ENCODE measurements at regions not wholly inside any gene's neighbourhood (a gene's known extent, or its start where the extent isn't known, plus 50 kb on each side); places are given as distances from the start of the nearest gene placed in this dataset.

- no peak for TF ChIP-seq CTCF (conservative IDR thresholded peaks at IDR 0.05; ENCODE audit: low read depth in 2 of 2)
- no peak for TF ChIP-seq REST (IDR thresholded peaks at IDR 0.05; ENCODE audit: unreplicated experiment)
- no peak for TF ChIP-seq EZH2 (IDR thresholded peaks at IDR 0.05; ENCODE audit: low read depth, unreplicated experiment)
These were observed 105.1 kb downstream of the BMP4 start for GRCh38 chr14:53851394-53852090.

Measured in GM23338 (cell line).